PC-9 (cell line): ENCODE measurements at regions not wholly inside any gene's neighbourhood (a gene's known extent, or its start where the extent isn't known, plus 50 kb on each side); places are given as distances from the start of the nearest gene placed in this dataset.

Experiments
- CTCF ChIP-seq: fragments of 200-600 bp; sonication (generic); conservative IDR thresholded peaks from 2 replicates; pipeline ENCODE4 v1.6.1; 2017; ENCODE audit warnings: mixed run types, antibody characterized with exemption, mild to moderate bottlenecking, moderate library complexity
- EZH2 ChIP-seq: fragments of 200-600 bp; sonication (generic); IDR thresholded peaks from 2 replicates; pipeline ENCODE4 v1.8.0; 2017; ENCODE audit warnings: antibody characterized with exemption, low read depth

- TF ChIP-seq EZH2 (no peak), CTCF (no peak)
Observed at GRCh38 chr3:75176937-75177336, 487.2 kb upstream of the FRG2C start.
